HFF-Myc (cell line): ENCODE measurements at regions not wholly inside any gene's neighbourhood (a gene's known extent, or its start where the extent isn't known, plus 50 kb on each side); places are given as distances from the start of the nearest gene placed in this dataset.

Experiments used
- DNase-seq: peaks from one replicate; pipeline ENCODE4 v3.0.0-alpha.2; 2011; ENCODE audit warnings: low read depth; ENCODE audit errors: extremely low read depth
- H3K4me3 ChIP-seq: replicated peaks from 2 replicates; pipeline ENCODE4 v1.5.1; 2011; ENCODE audit warnings: low read depth, mild to moderate bottlenecking, control low read depth, low read length
- TF ChIP-seq, protein P1 (sequence below): IDR thresholded peaks from 2 replicates; pipeline ENCODE4 v1.5.1; 2012; ENCODE audit warnings: mild to moderate bottlenecking, low read depth, low read length, control low read depth; ENCODE audit errors: missing control alignments

DNA sequence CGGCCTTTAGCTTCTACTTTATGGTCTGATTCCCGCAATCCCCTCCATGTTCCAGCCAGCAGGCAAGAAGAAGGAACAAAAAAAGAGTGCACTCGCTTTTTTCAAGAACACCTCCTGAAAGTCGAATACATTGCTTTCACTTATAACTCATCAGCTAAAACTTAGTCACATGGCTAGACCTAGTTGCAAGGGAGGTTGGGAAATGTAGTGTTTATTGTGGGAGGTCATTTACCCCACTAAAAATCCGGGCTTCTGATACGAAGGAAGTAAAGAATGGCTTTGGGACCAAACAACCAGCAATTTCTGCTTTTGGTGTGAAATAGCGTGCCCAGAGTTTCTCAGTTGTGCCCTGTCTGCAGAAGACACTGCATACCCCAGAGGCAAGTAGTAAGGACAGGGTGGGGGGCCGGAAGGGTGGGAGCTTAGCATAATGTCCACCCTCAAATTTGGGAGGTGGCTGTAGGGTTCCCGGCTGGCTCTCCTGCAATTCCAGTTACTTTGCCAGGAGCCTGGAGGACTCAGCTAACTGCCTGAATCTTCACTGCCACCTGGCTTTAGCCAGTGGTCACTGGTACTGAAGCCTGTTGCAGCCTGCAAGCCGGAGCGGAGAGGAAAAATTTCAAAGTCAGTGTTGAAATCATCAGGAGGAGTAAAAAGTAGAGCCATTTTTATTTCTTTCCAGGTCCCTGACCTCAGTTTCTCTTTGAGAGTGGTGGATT is 57.7 kb upstream of the F3 start:
- DNase-seq, result no peak
- TF ChIP-seq, protein P1, sequence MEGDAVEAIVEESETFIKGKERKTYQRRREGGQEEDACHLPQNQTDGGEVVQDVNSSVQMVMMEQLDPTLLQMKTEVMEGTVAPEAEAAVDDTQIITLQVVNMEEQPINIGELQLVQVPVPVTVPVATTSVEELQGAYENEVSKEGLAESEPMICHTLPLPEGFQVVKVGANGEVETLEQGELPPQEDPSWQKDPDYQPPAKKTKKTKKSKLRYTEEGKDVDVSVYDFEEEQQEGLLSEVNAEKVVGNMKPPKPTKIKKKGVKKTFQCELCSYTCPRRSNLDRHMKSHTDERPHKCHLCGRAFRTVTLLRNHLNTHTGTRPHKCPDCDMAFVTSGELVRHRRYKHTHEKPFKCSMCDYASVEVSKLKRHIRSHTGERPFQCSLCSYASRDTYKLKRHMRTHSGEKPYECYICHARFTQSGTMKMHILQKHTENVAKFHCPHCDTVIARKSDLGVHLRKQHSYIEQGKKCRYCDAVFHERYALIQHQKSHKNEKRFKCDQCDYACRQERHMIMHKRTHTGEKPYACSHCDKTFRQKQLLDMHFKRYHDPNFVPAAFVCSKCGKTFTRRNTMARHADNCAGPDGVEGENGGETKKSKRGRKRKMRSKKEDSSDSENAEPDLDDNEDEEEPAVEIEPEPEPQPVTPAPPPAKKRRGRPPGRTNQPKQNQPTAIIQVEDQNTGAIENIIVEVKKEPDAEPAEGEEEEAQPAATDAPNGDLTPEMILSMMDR, result peak; percentile 45
- H3K4me3 ChIP-seq, result no peak overlapping the region

DNA sequence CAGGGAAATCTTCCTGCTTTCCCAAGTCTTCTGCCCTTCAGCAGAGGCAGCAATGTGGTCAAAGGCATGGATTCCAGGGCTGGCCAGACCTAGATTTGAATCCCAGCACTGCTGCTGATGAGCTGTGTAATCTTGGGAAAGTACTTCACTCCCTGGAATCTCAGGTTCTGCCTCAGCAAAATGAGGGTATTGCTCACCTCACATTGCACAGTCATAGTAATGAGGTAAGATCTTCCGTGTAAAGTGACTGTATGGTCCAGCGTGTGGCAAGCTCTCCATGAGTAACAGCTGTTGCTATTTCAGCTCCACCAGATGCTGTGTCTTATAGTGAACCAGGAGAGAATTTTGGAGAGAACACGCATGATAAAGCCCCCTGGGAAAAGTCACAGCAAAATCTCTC is 56.1 kb upstream of the F3 start:
- H3K4me3 ChIP-seq, result no peak overlapping the region
- TF ChIP-seq, protein P1, result no peak
- DNase-seq, result no peak

DNA sequence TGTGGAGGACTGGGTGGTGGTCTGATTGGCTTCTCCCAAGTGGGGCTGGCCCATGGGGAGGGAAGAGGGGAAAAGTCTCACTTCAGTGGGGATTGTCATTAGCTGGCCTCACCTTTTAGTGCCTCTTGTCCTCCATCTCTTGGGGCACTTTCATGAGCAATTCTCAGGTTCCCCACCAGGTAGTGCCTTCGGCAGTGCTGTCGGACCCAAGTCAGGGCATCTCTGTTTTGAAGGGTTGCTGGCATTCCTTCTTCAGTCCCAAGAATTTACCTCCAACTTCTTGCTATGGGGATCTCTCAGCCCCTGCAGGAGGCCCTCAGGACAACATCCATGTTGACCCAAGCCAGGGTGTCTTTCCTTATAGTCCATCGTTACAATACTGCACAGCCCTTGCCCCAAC is 54.7 kb upstream of the F3 start:
- no peak for DNase-seq
- TF ChIP-seq, protein P1, result no peak
- H3K4me3 ChIP-seq, result no peak overlapping the region

DNA sequence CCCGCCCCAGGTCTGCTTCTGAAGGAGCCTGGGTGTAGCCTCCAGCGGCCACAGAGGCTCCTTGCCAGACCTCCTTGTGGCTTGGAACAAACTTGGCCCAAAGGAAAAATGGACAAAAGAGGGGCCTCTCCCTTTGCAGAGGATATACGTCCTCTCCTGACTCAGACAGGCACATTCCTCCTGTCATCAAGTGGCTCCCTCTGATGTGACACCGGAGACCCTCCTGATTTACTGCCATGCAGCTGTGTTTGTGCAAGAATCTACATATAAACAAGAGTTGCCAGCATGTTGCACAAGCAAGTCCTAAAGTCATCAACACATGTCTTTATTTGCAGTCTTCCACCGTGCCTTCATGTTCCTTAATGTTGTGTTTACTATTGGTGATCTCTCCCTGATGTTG is 54.1 kb upstream of the F3 start:
- no peak overlapping the region for H3K4me3 ChIP-seq
- TF ChIP-seq, protein P1, result no peak
- no peak for DNase-seq

DNA sequence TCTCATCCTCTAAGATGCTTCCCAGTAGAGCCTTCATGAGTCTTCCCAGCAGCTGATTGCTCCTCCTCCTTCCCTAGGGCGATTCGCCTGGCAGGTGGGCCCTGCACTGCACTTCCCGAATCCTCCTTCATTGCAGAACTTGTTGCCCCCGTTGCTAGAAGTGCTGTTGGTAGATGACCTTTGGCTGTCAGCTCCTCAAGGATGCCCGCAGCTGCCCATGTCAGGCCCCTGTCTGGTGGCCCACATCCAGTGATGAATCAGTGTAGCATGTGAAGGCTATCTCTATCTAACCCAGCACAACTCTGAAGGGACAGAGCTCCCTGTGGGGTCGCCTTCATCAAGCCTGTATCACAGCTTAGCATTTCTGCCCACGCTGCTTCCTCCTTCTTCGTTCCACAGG is 52.1 kb upstream of the F3 start:
- TF ChIP-seq, protein P1, result no peak
- no peak for DNase-seq
- no peak overlapping the region for H3K4me3 ChIP-seq

DNA sequence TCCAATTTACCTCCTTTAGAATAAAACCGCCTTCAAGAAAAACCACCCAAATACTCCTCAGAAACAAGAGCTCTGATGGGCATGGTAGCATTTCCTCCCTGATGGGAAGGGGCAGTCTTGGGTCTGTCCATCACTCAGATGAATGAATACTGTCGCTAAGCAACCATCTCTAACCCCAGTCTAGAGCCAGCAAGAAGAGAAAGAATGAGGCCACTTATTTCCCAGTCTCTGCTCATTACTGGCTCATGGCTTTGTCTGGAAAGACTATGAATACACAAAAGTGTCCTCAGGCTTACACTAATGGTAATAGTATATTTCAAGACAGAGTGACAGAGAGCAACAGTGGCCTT is 51.0 kb upstream of the F3 start:
- no peak overlapping the region for H3K4me3 ChIP-seq
- TF ChIP-seq, protein P1, result no peak
- no peak for DNase-seq
